CD4-positive, alpha-beta T cell treated with Interleukin-4 for 4 hours (primary cell): ENCODE measurements at regions not wholly inside any gene's neighbourhood (a gene's known extent, or its start where the extent isn't known, plus 50 kb on each side); places are given as distances from the start of the nearest gene placed in this dataset.

Experiments used
- DNase-seq: peaks from one replicate; pipeline ENCODE4 v3.0.0-alpha.2; 2020

GRCh38 chr5:12480487-12480886 is 576.2 kb upstream of the CTNND2 start:
- no peak for DNase-seq

GRCh38 chr5:12477554-12477953 is 573.3 kb upstream of the CTNND2 start:
- no peak for DNase-seq

GRCh38 chr5:12467799-12468198 is 563.6 kb upstream of the CTNND2 start:
- no peak for DNase-seq

GRCh38 chr5:12460493-12461261 is 556.4 kb upstream of the CTNND2 start:
- no peak for DNase-seq

- DNase-seq: no peak
Measured at GRCh38 chr5:12459326-12459725, 555.1 kb upstream of the CTNND2 start.

GRCh38 chr5:12419075-12419474 is 514.8 kb upstream of the CTNND2 start:
- DNase-seq: no peak

GRCh38 chr5:12413585-12413984 is 509.3 kb upstream of the CTNND2 start:
- no peak for DNase-seq

- DNase-seq: no peak
Measured at GRCh38 chr5:12413075-12413474, 508.8 kb upstream of the CTNND2 start.

- DNase-seq: no peak
Measured at GRCh38 chr5:12399868-12400267, 495.6 kb upstream of the CTNND2 start.

- DNase-seq: no peak
Measured at GRCh38 chr5:12392246-12392645, 488.0 kb upstream of the CTNND2 start.

- no peak for DNase-seq
Measured at GRCh38 chr5:12385095-12385494, 480.8 kb upstream of the CTNND2 start.

GRCh38 chr5:12384005-12384404 is 479.8 kb upstream of the CTNND2 start:
- no peak for DNase-seq

- no peak for DNase-seq
Measured at GRCh38 chr5:12367973-12368372, 463.7 kb upstream of the CTNND2 start.

GRCh38 chr5:12360218-12360617 is 456.0 kb upstream of the CTNND2 start:
- DNase-seq: no peak

GRCh38 chr5:12358371-12359090 is 454.3 kb upstream of the CTNND2 start:
- no peak for DNase-seq

GRCh38 chr5:12357626-12358025 is 453.4 kb upstream of the CTNND2 start:
- no peak for DNase-seq

- DNase-seq: no peak
Measured at GRCh38 chr5:12354686-12355085, 450.4 kb upstream of the CTNND2 start.

GRCh38 chr5:12343558-12343957 is 439.3 kb upstream of the CTNND2 start:
- DNase-seq: no peak

GRCh38 chr5:12335938-12336337 is 431.7 kb upstream of the CTNND2 start:
- no peak for DNase-seq

GRCh38 chr5:12332480-12332879 is 428.2 kb upstream of the CTNND2 start:
- no peak for DNase-seq

GRCh38 chr5:12330993-12331588 is 426.8 kb upstream of the CTNND2 start:
- no peak for DNase-seq

- DNase-seq: no peak
Measured at GRCh38 chr5:12330381-12330780, 426.1 kb upstream of the CTNND2 start.

GRCh38 chr5:12323637-12324229 is 419.5 kb upstream of the CTNND2 start:
- DNase-seq: no peak

GRCh38 chr5:12322042-12322441 is 417.8 kb upstream of the CTNND2 start:
- no peak for DNase-seq
